ENCODE measurements at regions not wholly inside any gene's neighbourhood (a gene's known extent, or its start where the extent isn't known, plus 50 kb on each side); places are given as distances from the start of the nearest gene placed in this dataset.

- no peaks in the 10 kb centered on the region for H3K27me3 ChIP-seq
- no peak overlapping the region for H3K9ac ChIP-seq (ENCODE audit: low read depth in 2 of 2, low read length in 2 of 2)
- no peak for TF ChIP-seq CTCF (IDR thresholded peaks at IDR 0.05)
- no peaks in the 10 kb centered on the region for H3K9me3 ChIP-seq
- intact Hi-C loops (cut with DNase I) = no loop called here
- DNase-seq = no peak
- no peak overlapping the region for H3K4me3 ChIP-seq
- H3K4me1 ChIP-seq = no peaks in the 10 kb centered on the region
- H3K27ac ChIP-seq = no peak overlapping the region
- no peaks in the 10 kb centered on the region for H3K36me3 ChIP-seq
Measured at GRCh38 chr13:26882731-26883130, 122.1 kb upstream of the GPR12 start.

GRCh38 chr13:26881154-26881553 is 120.6 kb upstream of the GPR12 start:
- H3K4me3 ChIP-seq = no peak overlapping the region
- intact Hi-C loops (cut with DNase I) = no loop called here
- H3K27ac ChIP-seq = no peak overlapping the region
- DNase-seq = no peak
- no peaks in the 10 kb centered on the region for H3K9me3 ChIP-seq
- H3K36me3 ChIP-seq = no peaks in the 10 kb centered on the region
- H3K4me1 ChIP-seq = no peaks in the 10 kb centered on the region
- no peaks in the 10 kb centered on the region for H3K27me3 ChIP-seq
- no peak for TF ChIP-seq CTCF (IDR thresholded peaks at IDR 0.05)
- H3K9ac ChIP-seq (ENCODE audit: low read depth in 2 of 2, low read length in 2 of 2) = no peak overlapping the region

GRCh38 chr13:26880735-26881134 is 120.1 kb upstream of the GPR12 start:
- no peak overlapping the region for H3K27ac ChIP-seq
- H3K9me3 ChIP-seq = no peaks in the 10 kb centered on the region
- H3K4me3 ChIP-seq = no peak overlapping the region
- no peaks in the 10 kb centered on the region for H3K36me3 ChIP-seq
- TF ChIP-seq CTCF (IDR thresholded peaks at IDR 0.05) = no peak
- no peaks in the 10 kb centered on the region for H3K4me1 ChIP-seq
- H3K27me3 ChIP-seq = no peaks in the 10 kb centered on the region
- no peak overlapping the region for H3K9ac ChIP-seq (ENCODE audit: low read depth in 2 of 2, low read length in 2 of 2)
- intact Hi-C loops (cut with DNase I) = no loop called here
- no peak for DNase-seq

GRCh38 chr13:26878438-26878837 is 117.9 kb upstream of the GPR12 start:
- no peak for DNase-seq
- H3K9ac ChIP-seq (ENCODE audit: low read depth in 2 of 2, low read length in 2 of 2) = no peak overlapping the region
- no peaks in the 10 kb centered on the region for H3K36me3 ChIP-seq
- H3K27me3 ChIP-seq = no peaks in the 10 kb centered on the region
- no peaks in the 10 kb centered on the region for H3K4me1 ChIP-seq
- intact Hi-C loops (cut with DNase I) = no loop called here
- H3K4me3 ChIP-seq = no peak overlapping the region
- no peak for TF ChIP-seq CTCF (IDR thresholded peaks at IDR 0.05)
- no peaks in the 10 kb centered on the region for H3K9me3 ChIP-seq
- no peak overlapping the region for H3K27ac ChIP-seq

GRCh38 chr13:26873386-26873698 is 112.8 kb upstream of the GPR12 start:
- no peak overlapping the region for H3K4me3 ChIP-seq
- H3K4me1 ChIP-seq = no peaks in the 10 kb centered on the region
- H3K9me3 ChIP-seq = no peaks in the 10 kb centered on the region
- H3K36me3 ChIP-seq = no peaks in the 10 kb centered on the region
- intact Hi-C loops (cut with DNase I) = loop anchor here (5.0 kb wide), 1 partner anchor 166 kb away; no protein-coding TSS in a partner anchor
- H3K27ac ChIP-seq = no peak overlapping the region
- no peak for TF ChIP-seq CTCF (IDR thresholded peaks at IDR 0.05)
- DNase-seq = no peak
- no peaks in the 10 kb centered on the region for H3K27me3 ChIP-seq
- no peak overlapping the region for H3K9ac ChIP-seq (ENCODE audit: low read depth in 2 of 2, low read length in 2 of 2)

Data from colonic mucosa (tissue), 4 donors.